ENCODE measurements at regions not wholly inside any gene's neighbourhood (a gene's known extent, or its start where the extent isn't known, plus 50 kb on each side); places are given as distances from the start of the nearest gene placed in this dataset.
"Not testable (repeated sequence)": the region's sequence is repeated elsewhere in the genome, so short reads cannot be mapped to it uniquely, and the experiment has no call there.

GRCh38 chr6:84853901-84854300 is 89.5 kb upstream of the TBX18 start:
- Histone ChIP-seq H3K36me3 (ENCODE audit: insufficient read depth, low read depth, low read length) (no peaks in the 10 kb centered on the region), H3K27ac (ENCODE audit: low read length) (no peak overlapping the region), H3K9ac (ENCODE audit: low read depth, low read length) (no peak overlapping the region), H3K4me3 (ENCODE audit: low read length) (no peak overlapping the region), H3K27me3 (ENCODE audit: insufficient read depth, low read length) (no peaks in the 10 kb centered on the region), H3K9me3 (ENCODE audit: insufficient read depth, low read depth, low read length) (no peaks in the 10 kb centered on the region), H3K4me1 (ENCODE audit: insufficient read depth, low read length) (no peaks in the 10 kb centered on the region)

GRCh38 chr6:84848960-84849359 is 84.6 kb upstream of the TBX18 start:
- Histone ChIP-seq H3K27ac (ENCODE audit: low read length) (no peak overlapping the region), H3K9me3 (ENCODE audit: insufficient read depth, low read depth, low read length) (no peaks in the 10 kb centered on the region), H3K27me3 (ENCODE audit: insufficient read depth, low read length) (no peaks in the 10 kb centered on the region), H3K4me3 (ENCODE audit: low read length) (no peak overlapping the region), H3K9ac (ENCODE audit: low read depth, low read length) (no peak overlapping the region), H3K4me1 (ENCODE audit: insufficient read depth, low read length) (no peaks in the 10 kb centered on the region), H3K36me3 (ENCODE audit: insufficient read depth, low read depth, low read length) (no peaks in the 10 kb centered on the region)

DNA sequence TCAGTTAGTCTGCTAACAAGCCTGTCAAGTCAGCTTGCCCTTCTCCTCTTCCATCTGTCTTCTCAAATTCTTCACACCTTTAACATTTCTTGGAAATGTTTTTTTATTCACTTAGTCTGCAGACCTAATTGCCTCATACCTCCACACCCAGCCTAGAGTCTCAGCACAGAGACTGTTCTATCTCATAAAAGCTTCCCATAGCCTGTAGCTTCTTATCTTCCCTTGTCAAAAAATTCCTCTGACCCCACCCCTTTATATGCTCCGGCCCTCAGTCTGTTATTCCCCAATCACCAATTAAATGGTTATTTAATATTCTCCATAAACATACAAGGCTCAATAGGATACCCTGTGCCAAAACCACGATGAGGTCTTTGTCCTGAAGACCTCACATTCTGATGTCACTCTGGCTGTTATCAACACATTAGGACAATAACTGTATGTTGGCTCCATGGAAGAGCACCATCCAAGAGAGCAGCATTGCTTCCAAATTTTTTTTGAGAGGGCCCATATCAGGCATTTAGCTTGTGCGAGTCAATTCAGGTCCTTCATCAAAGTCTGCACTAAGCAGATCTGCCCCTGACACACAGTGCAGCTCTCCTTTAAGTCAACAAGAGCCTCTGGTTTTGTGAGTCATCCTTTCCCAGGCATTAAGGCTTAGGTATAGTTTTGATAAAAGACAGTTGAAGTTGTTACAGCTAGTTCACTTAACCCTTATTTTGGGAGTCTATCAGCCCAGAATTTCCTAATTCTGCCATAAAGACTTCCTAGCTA is 83.2 kb upstream of the TBX18 start:
- Histone ChIP-seq H3K4me3 (ENCODE audit: low read length) (no peak overlapping the region), H3K27ac (ENCODE audit: low read length) (no peak overlapping the region), H3K36me3 (ENCODE audit: insufficient read depth, low read depth, low read length) (no peaks in the 10 kb centered on the region), H3K9me3 (ENCODE audit: insufficient read depth, low read depth, low read length) (no peaks in the 10 kb centered on the region), H3K4me1 (ENCODE audit: insufficient read depth, low read length) (no peaks in the 10 kb centered on the region), H3K9ac (ENCODE audit: low read depth, low read length) (no peak overlapping the region), H3K27me3 (ENCODE audit: insufficient read depth, low read length) (no peaks in the 10 kb centered on the region)

- Histone ChIP-seq H3K4me1 (ENCODE audit: insufficient read depth, low read length) (no peaks in the 10 kb centered on the region), H3K9me3 (ENCODE audit: insufficient read depth, low read depth, low read length) (no peaks in the 10 kb centered on the region), H3K27me3 (ENCODE audit: insufficient read depth, low read length) (no peaks in the 10 kb centered on the region), H3K27ac (ENCODE audit: low read length) (no peak overlapping the region), H3K9ac (ENCODE audit: low read depth, low read length) (no peak overlapping the region), H3K4me3 (ENCODE audit: low read length) (no peak overlapping the region), H3K36me3 (ENCODE audit: insufficient read depth, low read depth, low read length) (no peaks in the 10 kb centered on the region)
Measured at GRCh38 chr6:84842525-84843166, 78.2 kb upstream of the TBX18 start.

GRCh38 chr6:84837068-84837866 is 72.9 kb upstream of the TBX18 start:
- not testable (repeated sequence) for H3K4me1 ChIP-seq (ENCODE audit: insufficient read depth, low read length); H3K9ac ChIP-seq (ENCODE audit: low read depth, low read length); H3K27me3 ChIP-seq (ENCODE audit: insufficient read depth, low read length); H3K27ac ChIP-seq (ENCODE audit: low read length); H3K9me3 ChIP-seq (ENCODE audit: insufficient read depth, low read depth, low read length); H3K36me3 ChIP-seq (ENCODE audit: insufficient read depth, low read depth, low read length); H3K4me3 ChIP-seq (ENCODE audit: low read length)

DNA sequence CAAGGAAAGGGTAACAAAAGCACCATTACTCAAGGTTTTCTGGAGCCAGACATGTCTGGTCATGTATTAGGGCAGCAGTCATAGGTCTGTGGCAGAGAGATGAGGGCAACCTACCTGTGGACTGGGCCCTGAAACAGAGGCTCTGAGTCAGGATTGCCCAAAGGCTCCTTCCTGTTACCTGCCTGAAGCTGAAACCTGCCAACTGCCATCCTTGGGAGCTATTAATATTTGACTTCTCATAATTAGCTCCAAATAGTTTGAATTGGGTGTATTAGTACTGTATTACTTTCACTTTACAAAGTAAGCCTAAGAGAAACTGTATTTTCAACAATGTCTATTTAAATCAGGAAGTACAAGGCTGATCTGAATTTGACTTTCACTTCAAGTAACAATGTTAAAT is 72.0 kb upstream of the TBX18 start:
- Histone ChIP-seq H3K27ac (ENCODE audit: low read length) (no peak overlapping the region), H3K4me1 (ENCODE audit: insufficient read depth, low read length) (no peaks in the 10 kb centered on the region), H3K9ac (ENCODE audit: low read depth, low read length) (no peak overlapping the region)

GRCh38 chr6:84835340-84835739 is 70.9 kb upstream of the TBX18 start:
- no peaks in the 10 kb centered on the region for H3K27me3 ChIP-seq (ENCODE audit: insufficient read depth, low read length)
- no peak overlapping the region for H3K9ac ChIP-seq (ENCODE audit: low read depth, low read length)
- no peaks in the 10 kb centered on the region for H3K36me3 ChIP-seq (ENCODE audit: insufficient read depth, low read depth, low read length)
- no peaks in the 10 kb centered on the region for H3K4me1 ChIP-seq (ENCODE audit: insufficient read depth, low read length)
- no peak overlapping the region for H3K27ac ChIP-seq (ENCODE audit: low read length)
- peaks cover 11% of the 10 kb centered on the region for H3K9me3 ChIP-seq (ENCODE audit: insufficient read depth, low read depth, low read length)
- H3K4me3 ChIP-seq (ENCODE audit: low read length) = no peak overlapping the region

More for the DNA sequence above, 72.0 kb upstream of the TBX18 start:
- Histone ChIP-seq H3K27me3 (ENCODE audit: insufficient read depth, low read length) (no peaks in the 10 kb centered on the region), H3K4me3 (ENCODE audit: low read length) (no peak overlapping the region), H3K36me3 (ENCODE audit: insufficient read depth, low read depth, low read length) (no peaks in the 10 kb centered on the region), H3K9me3 (ENCODE audit: insufficient read depth, low read depth, low read length) (peaks cover 11% of the 10 kb centered on the region)

- peaks cover 11% of the 10 kb centered on the region for H3K9me3 ChIP-seq (ENCODE audit: insufficient read depth, low read depth, low read length)
- H3K27me3 ChIP-seq (ENCODE audit: insufficient read depth, low read length); H3K9ac ChIP-seq (ENCODE audit: low read depth, low read length); H3K4me3 ChIP-seq (ENCODE audit: low read length); H3K27ac ChIP-seq (ENCODE audit: low read length); H3K36me3 ChIP-seq (ENCODE audit: insufficient read depth, low read depth, low read length); H3K4me1 ChIP-seq (ENCODE audit: insufficient read depth, low read length): not testable (repeated sequence)
Measured at GRCh38 chr6:84831924-84832323, 67.5 kb upstream of the TBX18 start.

DNA sequence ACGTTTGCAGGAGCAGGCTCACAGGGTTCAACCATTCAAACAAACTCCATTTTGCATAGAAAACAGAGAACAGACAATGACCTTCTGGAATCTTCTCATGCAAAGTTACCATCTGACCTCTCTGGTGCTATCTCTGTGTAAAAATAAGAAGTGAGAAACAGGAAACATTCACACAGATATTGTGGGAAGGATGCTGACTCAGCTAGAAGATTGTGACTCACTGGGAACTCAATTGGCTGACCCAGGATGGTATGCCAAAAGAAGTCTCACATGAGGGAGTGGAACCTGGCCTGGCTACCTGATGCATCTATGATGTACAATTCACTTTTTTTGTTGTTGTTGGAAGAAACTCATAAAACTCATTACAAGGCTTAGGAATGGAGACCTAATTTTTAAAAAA is 61.1 kb upstream of the TBX18 start:
- H3K4me1 ChIP-seq (ENCODE audit: insufficient read depth, low read length) = no peaks in the 10 kb centered on the region
- H3K4me3 ChIP-seq (ENCODE audit: low read length) = no peak overlapping the region
- H3K9ac ChIP-seq (ENCODE audit: low read depth, low read length) = no peak overlapping the region
- no peaks in the 10 kb centered on the region for H3K36me3 ChIP-seq (ENCODE audit: insufficient read depth, low read depth, low read length)
- no peak overlapping the region for H3K27ac ChIP-seq (ENCODE audit: low read length)
- peaks cover 9% of the 10 kb centered on the region; the same call in 1 of the 2 replicates for H3K9me3 ChIP-seq (ENCODE audit: insufficient read depth, low read depth, low read length)
- no peaks in the 10 kb centered on the region for H3K27me3 ChIP-seq (ENCODE audit: insufficient read depth, low read length)

- not testable (repeated sequence) for H3K36me3 ChIP-seq (ENCODE audit: insufficient read depth, low read depth, low read length); H3K4me1 ChIP-seq (ENCODE audit: insufficient read depth, low read length); H3K4me3 ChIP-seq (ENCODE audit: low read length); H3K27ac ChIP-seq (ENCODE audit: low read length); H3K9ac ChIP-seq (ENCODE audit: low read depth, low read length); H3K27me3 ChIP-seq (ENCODE audit: insufficient read depth, low read length); H3K9me3 ChIP-seq (ENCODE audit: insufficient read depth, low read depth, low read length)
Measured at GRCh38 chr6:84821314-84821713, 56.9 kb upstream of the TBX18 start.

DNA sequence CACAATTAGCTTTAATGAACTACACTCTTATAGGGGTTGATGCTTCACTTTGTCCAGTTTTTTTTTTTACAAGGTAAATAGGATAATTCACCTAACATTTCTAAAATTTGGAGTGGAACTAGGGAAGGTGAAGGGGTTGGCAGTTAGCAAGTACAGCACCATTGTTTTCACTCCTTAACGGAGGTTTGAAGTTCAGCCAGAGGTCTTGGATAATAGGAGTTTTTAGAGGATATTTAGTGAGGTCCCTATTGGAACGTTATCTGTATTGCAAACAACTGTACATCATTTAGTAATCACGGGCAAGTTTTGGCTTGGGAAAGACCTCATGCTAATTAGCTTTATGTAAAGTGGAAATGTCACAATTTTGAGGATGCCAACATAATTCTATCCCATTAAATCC is 52.3 kb upstream of the TBX18 start:
- H3K27me3 ChIP-seq (ENCODE audit: insufficient read depth, low read length) = no peaks in the 10 kb centered on the region
- H3K27ac ChIP-seq (ENCODE audit: low read length) = no peak overlapping the region
- H3K9me3 ChIP-seq (ENCODE audit: insufficient read depth, low read depth, low read length) = no peaks in the 10 kb centered on the region
- no peaks in the 10 kb centered on the region for H3K36me3 ChIP-seq (ENCODE audit: insufficient read depth, low read depth, low read length)
- H3K4me3 ChIP-seq (ENCODE audit: low read length) = no peak overlapping the region
- no peaks in the 10 kb centered on the region for H3K4me1 ChIP-seq (ENCODE audit: insufficient read depth, low read length)
- H3K9ac ChIP-seq (ENCODE audit: low read depth, low read length) = no peak overlapping the region

All from iPS-20b (cell line).